Neural cell (in vitro differentiated cells): ENCODE measurements at regions not wholly inside any gene's neighbourhood (a gene's known extent, or its start where the extent isn't known, plus 50 kb on each side); places are given as distances from the start of the nearest gene placed in this dataset.
"Not testable (repeated sequence)": the region's sequence is repeated elsewhere in the genome, so short reads cannot be mapped to it uniquely, and the experiment has no call there.

Experiments used
- EP300 ChIP-seq: fragments of 450-650 bp; conservative IDR thresholded peaks from 2 replicates; pipeline ENCODE4 v1.6.1; 2014; ENCODE audit warnings: antibody characterized with exemption, mild to moderate bottlenecking, moderate library complexity; ENCODE audit not compliant: poor library complexity, severe bottlenecking
- EZH2 ChIP-seq: fragments of 200-600, 300-800 bp; shearing (Covaris generic), sonication (generic); IDR thresholded peaks from 2 replicates; pipeline ENCODE4 v1.6.1; 2014; ENCODE audit warnings: antibody characterized with exemption, low read length, borderline replicate concordance, mild to moderate bottlenecking; ENCODE audit not compliant: insufficient read depth, poor library complexity, severe bottlenecking
- RAD21 ChIP-seq: fragments of 450-650 bp; conservative IDR thresholded peaks from 2 replicates; pipeline ENCODE4 v1.6.1; 2014; ENCODE audit warnings: antibody characterized with exemption, mild to moderate bottlenecking, moderate library complexity
- TF ChIP-seq, protein P1 (sequence below): fragments of 450-650 bp; IDR thresholded peaks from 2 replicates; pipeline ENCODE4 v1.5.1; 2014; ENCODE audit warnings: antibody characterized with exemption, mild to moderate bottlenecking, moderate library complexity; ENCODE audit not compliant: poor library complexity, severe bottlenecking

DNA sequence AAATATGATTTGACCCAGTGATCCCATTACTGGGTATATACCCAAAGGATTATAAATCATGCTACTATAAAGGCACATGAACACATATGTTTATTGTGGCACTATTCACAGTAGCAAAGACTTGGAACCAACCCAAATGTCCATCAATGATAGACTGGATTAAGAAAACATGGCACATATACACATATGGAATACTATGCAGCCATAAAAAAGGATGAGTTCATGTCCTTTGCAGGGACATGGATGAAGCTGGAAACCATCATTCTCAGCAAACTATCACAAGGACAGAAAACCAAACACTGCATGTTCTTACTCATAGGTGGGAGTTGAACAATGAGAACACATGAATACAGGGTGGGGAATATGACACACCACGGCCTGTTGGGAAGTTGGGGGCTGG, 330.5 kb upstream of the HNRNPA3 start:
- TF ChIP-seq, protein P1, sequence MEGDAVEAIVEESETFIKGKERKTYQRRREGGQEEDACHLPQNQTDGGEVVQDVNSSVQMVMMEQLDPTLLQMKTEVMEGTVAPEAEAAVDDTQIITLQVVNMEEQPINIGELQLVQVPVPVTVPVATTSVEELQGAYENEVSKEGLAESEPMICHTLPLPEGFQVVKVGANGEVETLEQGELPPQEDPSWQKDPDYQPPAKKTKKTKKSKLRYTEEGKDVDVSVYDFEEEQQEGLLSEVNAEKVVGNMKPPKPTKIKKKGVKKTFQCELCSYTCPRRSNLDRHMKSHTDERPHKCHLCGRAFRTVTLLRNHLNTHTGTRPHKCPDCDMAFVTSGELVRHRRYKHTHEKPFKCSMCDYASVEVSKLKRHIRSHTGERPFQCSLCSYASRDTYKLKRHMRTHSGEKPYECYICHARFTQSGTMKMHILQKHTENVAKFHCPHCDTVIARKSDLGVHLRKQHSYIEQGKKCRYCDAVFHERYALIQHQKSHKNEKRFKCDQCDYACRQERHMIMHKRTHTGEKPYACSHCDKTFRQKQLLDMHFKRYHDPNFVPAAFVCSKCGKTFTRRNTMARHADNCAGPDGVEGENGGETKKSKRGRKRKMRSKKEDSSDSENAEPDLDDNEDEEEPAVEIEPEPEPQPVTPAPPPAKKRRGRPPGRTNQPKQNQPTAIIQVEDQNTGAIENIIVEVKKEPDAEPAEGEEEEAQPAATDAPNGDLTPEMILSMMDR = not testable (repeated sequence)
- TF ChIP-seq EZH2, EP300, RAD21: not testable (repeated sequence)
